HG03139 (cell line): ENCODE measurements at regions not wholly inside any gene's neighbourhood (a gene's known extent, or its start where the extent isn't known, plus 50 kb on each side); places are given as distances from the start of the nearest gene placed in this dataset.

ENCODE experiments used
- ATAC-seq: cut with Tn5 transposase; IDR thresholded peaks from one replicate; pipeline ENCODE4 v1.9.1; 2021; ENCODE audit not compliant: unreplicated experiment

DNA sequence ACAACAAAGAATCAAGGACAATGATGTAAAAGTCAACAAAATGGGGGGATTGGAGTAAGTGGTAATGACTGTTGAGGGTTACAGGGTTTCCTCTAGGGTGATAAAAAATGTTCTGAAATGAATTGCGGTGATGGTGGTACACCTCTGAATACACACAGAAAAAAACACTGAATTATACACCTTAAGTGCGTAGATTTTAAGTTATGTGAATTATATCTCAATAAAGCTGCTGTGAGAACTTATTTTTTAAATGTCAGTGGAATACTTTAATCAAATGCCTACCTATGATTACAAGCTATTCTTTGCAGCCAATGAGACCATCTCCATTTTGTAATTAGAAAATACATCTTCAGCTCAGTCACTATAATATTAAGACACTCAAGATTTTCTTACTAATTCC, 53.5 kb downstream of the ZNF608 start:
- no peak for ATAC-seq

DNA sequence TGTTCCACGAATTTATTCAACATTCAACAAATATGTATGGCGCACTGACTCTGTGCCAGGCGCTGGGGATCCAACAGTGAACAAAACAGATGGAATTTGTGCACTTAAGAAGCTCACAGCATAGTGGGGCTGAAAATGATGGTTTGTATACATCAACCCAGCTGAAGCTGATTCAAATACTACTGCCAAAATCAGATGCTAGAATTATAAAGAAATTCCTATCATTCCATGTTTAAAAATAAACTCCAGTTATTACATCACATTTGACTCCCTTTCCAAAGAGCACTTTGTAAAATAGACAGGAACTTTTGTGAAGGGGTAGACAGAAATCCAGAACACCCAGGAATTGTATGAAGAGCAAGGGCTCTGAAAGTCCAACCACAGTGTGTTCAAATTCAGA, 54.1 kb downstream of the ZNF608 start:
- no peak for ATAC-seq

DNA sequence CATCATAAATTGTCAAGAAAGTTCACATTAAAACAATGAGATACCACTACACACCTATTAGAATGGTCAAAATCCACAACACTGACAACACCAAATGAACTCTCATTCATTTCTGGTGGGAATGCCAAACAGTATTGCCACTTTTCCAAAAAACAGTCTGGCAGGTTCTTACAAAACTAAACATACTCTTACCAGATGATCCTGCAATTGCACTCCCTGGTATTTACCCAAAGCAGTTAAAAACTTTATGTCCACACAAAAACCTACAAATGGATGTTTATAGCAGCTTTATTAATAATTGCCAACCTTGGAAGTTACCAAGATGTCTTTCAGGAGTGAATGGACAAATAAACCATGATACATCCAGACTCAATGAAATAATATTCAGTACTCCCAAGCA, 56.8 kb downstream of the ZNF608 start:
- no peak for ATAC-seq

DNA sequence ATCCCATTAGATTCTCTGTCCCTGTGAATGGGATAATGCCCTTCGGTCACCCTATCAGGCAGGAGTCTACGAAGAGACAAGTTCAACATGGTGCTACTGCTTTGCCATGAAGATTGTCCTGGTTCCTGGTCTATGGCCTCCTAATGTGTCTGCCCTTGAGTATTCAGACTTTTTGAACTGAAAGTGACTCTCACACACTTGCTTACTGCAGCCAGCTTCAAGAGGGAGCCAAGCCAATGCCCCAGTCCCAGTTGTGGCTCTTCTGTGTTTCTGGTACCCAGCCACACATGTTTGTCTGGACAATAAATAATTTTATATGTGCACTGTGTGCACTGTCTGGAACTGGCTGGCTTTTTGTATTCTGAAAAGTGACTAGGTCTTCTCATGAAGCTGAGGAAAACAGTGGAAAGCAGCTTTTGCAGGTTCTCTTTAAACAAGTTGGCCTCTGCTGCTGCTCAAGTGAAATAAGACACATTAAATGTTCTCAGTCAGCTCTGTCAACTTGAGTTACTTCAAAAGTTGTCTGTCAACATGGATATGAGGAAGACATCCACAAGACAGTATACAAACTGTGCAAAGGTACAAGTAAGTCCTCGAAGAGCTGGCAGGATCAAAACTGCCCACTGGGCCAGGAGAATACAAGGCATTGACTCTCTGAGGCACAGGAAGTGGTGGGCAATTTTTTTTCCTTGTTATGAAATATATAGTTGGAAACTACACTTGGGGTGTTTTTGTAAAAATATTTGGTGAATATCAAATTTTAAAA, 60.0 kb downstream of the ZNF608 start:
- ATAC-seq, result no peak

DNA sequence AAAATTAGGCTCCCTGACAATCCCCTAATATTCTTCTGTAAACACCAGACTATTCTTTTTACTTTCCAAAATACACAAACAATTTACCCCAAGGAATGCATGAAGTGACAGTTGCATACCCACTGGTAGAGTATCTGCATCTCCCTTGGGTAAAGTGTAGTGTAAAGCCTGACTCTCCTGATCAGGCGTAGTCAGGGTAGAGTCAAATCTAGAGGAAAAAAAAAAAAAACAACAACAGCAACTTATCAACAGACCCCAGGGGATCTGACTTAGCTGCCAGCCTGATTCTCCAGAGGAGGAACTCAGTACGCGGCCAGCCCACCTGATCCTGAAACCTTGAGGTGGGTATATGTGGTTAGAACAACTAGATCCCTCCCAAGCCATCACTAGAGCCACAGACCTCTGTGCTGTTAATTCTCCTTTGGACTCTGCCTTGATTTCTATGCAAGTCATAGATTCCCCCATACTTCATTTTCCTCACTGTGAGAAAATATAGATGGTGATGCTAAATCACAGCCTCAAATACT, 61.0 kb downstream of the ZNF608 start:
- no peak for ATAC-seq

DNA sequence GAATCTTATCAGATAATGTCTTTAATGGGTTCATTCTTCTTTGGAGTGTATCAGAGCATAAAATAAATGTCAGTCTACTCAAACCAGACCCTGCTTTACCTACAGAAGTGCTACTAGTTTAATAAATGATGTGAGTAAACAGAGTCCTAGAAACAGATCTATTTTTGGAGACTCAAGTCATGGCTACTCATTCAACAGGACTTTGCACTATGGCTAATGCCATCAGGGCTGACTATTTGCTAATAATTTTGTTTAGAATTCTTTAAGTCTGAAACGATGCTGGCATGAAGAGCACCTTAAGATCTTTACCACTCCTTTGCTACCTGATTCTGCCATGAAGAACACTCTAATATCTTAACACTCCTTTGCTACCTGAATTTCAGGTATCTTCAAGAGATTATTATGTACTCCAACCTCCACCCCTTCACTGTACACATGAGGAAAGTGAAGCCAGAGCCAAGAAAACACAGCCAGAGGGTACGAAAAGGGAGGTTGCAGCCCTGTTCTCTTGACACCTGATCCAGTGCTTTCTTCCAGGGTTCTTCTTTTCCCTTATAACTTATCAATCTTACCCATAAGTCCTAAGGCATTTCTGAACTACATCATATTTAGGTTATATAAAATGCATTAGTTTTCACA, 62.4 kb downstream of the ZNF608 start:
- ATAC-seq, result no peak

DNA sequence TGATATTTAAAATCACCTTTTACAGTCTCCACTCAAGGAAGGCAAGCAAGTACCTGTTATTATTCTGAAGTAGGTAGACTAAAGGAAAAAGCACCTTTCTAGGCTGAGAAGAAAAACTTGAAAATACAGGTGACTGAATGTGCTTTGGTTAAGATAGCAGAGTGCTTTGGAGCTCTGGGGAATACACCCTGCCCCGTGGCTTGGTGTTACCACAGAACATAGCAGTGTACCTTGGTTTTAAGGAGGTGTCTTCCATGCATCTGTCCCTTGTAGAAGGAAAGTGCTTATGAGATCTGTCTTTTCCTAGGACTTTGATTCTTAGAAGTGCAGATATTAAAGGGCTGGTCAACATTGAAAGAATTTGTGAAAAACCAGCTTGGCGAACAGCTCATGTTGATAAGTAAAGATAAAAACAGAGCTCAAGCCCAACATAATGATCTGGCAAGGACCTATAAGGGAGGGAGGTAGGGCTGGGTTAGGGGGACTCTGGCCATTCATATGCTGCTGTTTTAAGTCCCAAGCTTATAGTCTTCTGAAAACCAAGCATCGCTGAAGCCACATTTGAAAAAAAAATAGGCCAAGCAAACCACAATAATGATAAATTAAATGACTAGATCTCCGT, 66.8 kb downstream of the ZNF608 start:
- ATAC-seq, result no peak

DNA sequence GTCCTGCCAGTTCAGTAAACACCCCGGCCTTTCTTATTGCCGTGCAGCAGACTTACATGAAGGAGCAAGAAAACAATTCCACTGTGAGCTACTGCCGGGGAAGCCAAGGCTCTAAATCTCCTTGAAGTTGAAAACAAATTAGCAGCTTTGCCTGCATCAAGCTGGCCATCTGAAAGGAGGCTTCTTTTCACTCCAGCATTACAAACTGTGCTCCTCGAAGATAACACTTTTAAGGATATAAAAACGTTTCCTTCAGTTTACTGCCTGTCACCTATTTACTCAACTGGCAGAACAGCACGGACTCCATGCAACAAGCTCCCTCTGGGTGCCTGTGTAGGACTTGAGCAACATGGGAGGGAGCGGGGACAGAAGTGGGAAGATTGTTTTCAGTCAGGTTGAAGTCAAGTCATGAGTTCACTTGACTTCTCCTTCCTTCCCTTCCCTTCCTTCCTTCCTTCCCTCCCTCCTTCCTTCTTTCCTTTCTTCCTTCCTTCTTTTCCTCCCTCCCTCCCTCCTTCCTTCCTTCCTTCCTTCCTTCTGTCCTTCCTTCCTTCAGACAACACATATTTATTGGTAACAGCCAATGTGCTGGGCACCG, 67.4 kb downstream of the ZNF608 start:
- no peak for ATAC-seq

DNA sequence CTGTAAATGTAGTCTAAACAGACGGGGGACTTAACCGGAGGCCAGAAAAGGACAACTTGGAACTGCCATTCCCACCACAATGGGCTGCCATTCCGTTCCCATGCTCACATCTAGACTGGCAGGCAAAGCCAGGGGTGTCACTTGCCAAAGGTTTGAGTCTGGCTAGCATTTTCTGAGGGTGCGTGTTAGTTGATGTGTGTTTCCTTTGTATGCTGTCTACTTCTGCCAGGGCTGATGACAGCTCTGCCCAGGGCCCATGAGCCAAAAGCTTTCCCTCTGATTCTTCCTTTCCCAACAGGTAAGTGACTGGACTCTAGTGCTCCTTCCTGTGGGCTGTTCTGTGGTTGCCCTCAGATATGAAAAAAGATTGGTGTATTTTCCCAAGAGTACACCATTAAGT, 68.0 kb downstream of the ZNF608 start:
- ATAC-seq, result no peak

DNA sequence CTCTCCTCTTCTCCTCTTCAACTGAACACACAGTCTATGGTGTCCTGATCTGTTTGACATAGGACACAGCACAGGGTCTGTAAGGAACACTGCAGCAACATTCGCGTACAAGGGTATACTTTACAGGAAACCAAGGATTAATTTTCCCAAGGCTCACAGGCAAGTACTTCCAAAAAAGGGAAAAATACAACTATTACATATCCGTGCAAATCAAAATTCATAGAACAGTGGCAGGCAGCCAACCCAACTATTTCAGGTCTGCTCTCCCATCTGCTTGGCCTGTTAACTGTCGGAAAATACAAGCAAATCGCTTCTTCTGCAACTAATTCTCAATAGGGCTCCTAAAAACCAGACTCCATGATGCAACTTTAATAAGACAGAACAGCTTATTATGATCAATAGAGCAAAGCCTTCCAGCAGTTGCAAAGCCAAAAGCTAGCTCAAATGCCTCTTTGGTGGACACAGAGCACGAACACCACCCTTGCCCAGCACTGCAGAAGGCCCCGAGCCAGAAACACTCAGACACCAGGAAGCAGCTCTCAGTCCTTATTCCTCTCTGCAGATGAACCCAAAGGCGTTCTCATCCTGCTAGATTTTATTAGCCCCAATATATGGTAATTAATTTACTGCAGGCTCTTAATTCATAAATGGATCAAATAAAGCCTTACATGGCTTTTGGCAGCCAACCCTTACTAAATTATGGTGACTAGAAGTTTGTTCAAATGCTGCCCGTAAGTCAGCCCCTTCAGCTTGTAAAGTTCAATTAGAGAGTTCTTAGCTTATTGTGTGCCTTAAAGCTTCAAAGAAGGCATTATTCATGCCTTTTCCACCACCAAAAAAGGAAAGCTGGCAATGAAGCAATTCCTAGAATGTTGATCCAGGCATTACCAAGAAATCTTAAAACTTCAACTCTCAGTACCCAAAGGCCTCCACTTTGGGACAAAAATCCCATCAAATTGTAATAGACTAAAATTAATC, 68.8 kb downstream of the ZNF608 start:
- ATAC-seq, result no peak

DNA sequence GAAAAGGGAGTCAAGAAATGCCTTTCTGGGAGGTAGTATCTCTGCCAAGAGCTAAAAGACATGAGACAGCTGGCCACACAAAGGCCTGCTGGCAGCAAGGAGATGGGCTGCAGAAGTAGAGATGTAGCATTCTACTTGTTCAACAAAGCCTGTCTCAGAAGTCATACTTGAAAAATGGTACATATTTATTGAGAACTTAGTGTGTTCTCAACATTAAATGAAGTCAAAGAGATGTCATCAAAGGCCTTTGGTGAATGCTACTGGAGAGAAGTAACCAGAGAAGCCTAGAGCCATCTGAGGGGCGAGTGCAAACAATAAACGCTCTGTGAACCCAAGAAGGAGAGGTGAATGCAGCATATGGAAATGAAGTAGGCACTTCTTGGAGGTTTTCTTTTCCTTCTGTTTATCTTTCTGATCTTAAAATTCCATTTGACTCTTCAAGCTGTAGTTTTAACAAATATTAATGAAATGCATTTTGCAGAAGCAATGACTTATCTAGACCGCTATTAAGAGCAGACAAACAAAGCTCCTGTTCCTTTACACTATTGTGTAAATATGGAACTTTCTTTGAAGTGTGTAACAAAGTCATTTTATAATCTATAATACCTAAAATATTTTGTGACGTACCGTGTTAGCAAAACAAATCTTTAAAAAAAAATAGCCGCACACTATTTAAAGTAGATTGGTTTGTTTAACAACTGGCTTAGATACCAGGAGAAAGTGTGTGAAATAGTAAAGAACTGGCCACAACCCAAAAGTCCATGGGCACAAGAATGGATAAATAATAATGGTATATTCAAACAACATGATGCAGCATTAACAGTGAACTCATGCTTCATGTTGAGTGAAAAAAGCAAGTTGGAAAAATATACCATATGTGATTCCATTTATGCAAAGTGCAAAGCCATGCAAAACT, 70.2 kb downstream of the ZNF608 start:
- ATAC-seq, result no peak

DNA sequence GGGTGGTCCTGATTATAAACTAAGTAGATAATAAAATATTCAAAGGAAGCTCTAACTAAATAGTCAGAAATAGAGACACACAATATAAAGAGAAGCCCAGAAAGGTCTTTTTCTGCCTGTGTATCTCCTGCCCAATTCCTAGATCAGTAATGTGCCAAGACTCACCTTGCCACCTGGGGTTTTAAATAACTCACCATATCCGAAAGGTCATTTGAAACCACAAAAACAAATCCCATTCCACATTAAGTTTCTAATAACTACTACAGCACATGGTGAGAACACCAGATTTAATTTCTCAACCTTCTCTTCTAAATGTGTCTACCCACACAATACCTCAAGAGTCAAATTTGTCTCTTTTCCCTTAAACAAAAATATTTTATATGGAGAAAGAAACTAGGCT, 75.2 kb downstream of the ZNF608 start:
- no peak for ATAC-seq

DNA sequence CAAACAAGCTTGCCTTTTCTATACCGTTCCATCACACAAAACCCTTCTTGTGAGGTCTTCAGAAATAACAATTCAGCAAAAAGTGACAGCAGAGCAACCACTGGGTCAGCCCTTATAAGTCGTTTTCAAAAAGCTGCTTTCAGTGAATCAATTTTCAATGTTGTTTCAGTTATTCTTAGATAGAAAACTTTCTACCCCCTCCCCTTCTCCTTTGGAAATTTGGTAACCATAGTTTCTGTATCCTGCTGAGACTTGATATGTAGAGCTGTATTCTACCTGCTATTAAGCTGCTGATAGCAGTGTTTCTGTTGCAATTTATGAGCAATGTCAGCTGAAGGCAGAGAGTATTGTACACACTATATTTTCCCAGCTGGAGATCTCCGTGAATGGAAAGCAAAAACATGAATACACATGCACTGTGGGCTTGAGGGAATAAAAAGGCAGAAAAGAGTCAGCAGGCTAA, 75.7 kb downstream of the ZNF608 start:
- ATAC-seq, result no peak

DNA sequence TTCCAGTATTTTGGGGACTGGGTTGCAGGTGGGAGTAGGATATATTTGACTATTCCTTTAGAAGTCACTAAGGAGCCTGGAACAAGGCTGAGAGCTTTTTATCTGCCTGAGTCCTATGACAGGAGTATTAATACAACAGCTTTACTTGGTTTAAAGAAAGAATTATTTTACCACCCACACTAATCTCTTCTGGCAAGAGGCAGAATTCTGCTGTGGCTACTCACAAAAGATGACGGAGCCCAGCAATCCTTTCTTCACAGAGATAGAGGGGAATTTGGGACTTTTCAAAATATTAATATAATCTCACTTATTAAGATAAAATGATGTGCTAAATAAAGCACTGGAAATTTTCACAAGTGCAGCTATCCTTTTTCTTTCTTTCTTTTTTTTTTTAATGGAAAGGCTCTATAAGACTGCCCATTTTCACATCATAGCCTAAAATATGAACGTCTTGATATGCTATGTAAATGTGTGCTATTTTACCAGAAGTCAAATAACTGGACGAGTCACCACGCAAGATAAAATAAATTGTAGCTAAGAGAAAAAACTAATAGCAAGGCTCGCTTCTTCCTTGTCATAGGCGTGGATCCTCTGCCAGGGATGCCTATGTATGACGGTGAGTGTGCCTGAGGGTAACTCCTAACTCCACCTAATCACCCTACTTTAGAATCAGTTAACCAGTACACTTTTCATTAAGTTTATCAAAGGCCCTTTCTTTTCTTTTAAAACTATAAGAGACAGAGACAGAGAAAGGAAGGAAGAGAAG, 76.3 kb downstream of the ZNF608 start:
- no peak for ATAC-seq

DNA sequence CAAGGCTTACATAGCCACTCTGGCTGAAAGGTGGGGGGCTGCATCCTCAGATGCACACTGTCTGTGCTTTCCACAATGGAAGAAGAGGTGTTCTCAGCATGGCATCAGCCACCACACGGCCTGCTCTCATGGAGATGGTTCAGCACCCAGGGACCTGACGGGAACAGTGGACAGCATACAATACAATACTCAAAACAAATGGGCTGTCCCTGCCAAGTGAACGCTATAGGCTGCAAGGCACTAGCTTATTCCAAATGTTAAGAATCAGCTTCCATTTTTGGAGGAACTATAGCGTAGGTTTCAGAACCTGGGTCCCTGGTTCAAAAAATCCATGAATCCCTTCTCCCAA, 77.2 kb downstream of the ZNF608 start:
- ATAC-seq, result no peak

DNA sequence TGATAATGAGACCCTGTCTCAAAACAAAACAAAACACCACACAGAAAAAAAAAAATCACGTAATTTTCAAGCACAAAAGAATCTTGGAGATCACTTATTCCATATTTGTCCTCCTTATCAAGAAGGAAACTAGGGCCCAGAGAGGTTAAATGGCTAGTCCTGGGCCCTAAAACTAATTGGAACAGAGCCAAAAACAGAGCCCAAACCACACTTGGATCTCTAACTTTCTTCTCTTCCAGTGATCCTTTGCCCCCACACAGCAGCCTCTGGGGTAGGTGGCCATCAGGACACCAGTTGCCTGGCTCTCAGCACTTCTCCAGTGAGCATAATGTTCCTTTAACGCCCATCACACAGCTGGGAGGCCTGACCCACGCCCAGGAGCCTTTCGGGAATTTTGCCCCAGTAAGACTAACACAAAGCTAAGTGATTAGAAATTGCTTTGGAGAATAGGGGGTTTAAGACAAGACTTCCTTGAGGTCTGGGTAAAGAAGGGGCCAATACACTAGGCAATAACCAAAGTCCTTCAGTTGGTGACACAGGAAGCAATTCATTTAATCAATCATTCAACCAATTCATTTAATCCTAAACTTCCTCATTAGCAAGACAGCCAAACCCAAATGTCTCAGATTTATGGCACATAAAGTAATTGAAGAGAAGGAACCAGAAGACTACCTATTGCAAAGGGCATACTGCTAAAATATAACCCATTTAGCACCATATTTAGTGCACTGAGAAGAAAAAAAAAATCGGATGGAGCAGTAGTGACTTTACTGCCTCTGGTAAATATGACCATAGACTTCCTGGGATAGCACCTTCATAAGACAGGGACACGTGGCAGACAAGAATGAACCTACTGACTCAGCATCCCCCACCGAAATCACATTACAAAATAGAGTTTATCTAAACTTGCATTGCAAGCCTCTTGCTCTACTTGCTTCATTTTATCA, 77.8 kb downstream of the ZNF608 start:
- ATAC-seq, result no peak

DNA sequence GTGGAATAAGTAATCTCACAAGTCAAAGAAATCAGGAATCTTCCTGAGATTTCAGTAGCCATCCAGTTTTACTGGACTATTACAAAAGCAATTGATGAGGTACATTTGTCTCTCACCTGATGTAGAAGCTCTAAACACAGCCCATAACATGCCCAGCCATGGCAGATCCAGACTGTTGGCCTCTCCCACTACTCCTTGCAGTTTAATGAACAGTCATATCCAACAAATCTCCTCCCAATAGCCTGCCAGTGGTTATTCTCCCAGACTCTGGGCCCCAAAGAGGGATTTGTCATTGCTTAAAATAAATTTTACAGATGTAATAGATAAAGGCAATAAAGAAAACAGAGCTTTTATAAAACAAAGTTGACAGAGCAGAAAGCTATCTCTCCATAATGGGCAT, 80.8 kb downstream of the ZNF608 start:
- no peak for ATAC-seq

DNA sequence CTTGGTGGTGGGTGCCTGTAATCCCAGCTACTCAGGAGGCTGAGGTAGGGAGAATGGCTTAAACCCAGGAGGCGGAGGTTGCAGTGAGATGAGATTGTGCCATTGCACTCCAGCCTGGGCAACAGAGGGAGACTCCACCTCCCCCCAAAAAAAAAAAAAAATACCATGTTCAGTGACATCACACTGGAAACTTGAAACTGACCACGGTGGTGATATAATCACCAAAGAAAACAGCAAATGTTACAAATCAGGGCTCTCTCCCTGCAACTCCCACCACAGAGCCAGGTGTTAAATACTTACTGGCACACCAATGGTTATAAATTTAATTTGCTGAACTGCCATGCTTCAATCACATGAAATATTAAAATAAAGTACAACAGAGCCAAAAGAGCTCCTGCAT, 81.4 kb downstream of the ZNF608 start:
- ATAC-seq, result no peak
